Inflammatory macrophage treated with lipopolysaccharide for 4 hours (primary cell): ENCODE measurements at regions not wholly inside any gene's neighbourhood (a gene's known extent, or its start where the extent isn't known, plus 50 kb on each side); places are given as distances from the start of the nearest gene placed in this dataset.

Experiments used
- DNase-seq: peaks from one replicate; pipeline ENCODE4 v3.0.0-alpha.2; 2020

DNA sequence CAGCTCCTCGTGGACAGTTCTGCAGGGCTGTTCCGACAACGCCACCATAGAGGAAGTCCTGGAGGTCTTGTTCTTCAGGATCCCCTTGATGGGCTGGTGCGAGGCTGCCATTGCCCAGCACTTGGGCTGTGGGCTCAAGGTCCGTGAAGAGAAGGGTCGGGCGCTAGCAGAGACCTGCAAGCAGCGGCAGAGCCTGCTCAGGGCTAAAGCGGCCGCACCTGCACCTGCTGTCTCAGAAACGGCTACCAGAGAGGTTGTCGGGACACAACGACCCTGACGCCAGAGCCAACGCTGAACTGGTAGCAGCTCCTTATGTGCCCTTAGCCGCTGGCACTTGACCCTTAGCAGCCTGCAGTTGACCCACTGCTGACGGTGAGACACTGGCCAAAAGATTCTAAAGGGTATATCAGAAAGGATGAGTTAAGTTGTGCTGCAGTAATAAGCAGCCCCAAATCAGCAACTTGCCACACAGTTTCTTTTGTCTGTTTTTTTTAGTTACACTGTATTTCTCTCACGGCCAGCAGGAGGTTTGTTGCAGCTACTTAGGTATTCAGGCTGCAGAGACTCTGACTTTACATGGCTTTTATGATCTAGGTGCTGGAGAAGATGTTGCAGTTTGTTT is 55.5 kb upstream of the ST6GAL2 start:
- DNase-seq: no peak

- DNase-seq: no peak
Measured at GRCh38 chr2:106943468-106944200, 57.7 kb upstream of the ST6GAL2 start.

DNA sequence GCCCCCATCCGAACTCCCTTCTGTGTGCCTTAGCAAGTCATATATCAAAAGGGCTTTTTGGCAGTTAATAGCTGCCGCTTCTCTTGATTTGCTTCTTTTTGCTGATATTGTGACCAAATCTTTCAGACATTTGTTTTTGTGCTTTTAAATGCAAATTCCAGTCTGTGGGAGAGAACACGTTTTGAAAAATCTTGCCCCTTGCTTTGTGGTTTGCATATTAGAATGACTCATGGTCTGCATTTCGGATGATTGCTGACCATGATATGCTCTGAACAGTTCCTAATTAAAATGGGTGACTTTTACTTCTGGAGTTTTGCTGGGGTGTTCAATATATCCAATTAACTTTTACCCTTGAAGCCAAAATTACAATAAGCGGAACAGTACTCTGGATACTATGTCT is 58.2 kb upstream of the ST6GAL2 start:
- no peak for DNase-seq

DNA sequence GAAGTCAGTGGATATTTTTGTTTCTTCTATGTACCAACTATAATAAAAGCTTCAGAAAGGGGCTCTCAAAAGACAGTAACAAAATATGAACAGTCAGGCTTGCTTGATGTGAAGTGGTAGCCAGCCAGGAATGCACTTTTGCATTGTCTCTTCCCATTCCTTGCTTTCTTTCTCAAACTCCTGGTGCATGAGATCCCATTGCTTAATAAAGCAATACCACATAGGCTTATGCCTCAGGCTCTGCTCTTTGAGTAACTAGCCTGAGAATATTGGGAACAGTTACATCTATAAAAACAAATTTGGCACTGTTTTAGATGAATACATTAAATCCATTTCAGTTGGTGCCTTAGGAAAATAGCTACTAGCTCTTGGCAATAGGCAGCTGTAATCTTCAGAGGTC is 62.6 kb upstream of the ST6GAL2 start:
- DNase-seq: no peak

DNA sequence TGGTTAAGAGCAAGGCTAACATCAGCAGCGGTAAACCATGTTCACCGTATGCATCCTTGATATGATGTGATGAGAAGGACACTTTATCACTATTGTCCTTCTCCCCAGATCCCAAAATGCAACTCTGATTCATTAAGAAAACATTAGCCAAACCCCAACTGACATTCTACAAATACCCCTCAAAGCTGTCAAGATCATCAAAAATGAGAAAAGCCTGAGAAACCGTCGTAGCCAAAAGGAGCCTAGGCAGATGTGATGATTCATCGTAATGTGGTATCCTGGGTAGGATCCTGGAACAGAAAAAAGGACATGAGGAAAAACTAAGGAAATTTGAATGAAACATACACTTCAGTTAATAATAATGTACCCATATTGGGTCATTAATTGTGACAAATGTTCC is 67.3 kb upstream of the ST6GAL2 start:
- DNase-seq: no peak

DNA sequence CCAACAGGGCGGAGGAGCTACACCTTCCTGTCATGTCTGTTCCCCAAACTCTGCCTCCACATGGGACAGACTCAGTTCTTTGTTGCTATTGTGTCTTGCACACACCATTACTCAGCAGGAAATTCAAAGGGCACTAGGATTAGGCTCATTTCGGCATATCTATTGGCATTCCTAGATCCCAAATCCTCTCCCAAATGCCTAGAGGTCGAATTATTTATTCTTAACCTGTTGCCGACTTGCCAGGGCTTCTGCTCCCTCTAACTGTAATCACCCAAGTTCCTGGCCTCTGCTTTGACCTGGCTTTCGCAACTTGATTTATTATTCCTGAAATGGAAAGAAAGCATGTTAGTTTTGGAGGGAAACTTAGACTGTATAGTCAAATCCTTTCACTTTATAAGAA is 67.8 kb upstream of the ST6GAL2 start:
- DNase-seq: no peak

GRCh38 chr2:106954304-106954703 is 68.3 kb upstream of the ST6GAL2 start:
- DNase-seq: no peak

- DNase-seq: no peak
Measured at GRCh38 chr2:106956416-106956815, 70.4 kb upstream of the ST6GAL2 start.

DNA sequence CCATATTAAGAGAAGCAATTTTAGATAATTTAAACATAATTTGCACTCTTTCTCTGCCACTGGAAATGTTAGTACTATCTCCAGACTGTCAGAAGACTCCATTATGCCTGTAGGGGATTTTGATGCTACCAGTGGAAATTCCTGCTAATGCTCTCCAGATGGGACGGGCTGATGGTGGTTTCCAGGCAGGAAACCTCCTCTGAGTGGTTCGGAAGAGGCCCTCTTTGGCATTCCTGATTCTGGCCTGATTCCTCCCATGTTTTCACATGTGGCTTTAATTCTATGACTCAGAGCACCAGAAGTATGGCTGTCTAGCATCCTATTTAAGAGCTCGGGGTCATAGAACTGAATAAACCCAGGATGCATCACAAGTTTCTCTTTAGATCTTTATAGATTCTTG is 70.9 kb upstream of the ST6GAL2 start:
- DNase-seq: no peak

DNA sequence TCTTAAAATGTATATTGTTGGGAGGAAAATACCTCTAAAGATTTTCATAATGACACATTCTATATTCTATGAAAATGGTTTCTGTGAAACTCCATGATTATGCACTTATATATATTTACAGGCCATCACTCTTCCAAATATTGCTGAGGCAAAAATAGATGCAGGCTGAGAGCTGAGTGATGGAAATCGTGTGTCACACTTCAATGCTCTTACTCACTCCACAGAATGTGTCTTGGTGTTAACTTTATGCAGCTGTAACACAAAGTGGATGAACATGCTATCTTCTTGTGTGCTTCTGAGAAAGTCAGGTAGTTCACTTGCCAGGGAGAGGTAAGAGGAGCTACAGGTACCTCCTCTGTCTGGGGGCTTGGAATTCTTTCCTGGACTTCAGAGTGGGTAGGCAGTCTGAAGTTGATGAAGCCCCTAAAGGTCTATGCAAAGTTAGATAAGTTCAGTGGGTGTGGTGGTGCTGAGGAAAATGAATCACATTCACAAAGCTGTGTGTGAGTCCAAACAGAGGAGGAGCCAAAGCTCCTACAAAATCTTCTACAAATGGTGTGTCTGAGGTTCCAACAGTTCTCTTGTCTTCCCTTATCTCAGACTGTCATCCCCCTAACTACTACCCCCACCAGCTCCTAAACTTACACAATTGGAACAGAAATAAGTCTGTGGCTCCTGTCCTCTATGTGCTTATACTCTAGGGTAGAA is 74.2 kb upstream of the ST6GAL2 start:
- DNase-seq: no peak

GRCh38 chr2:106960683-106961161 is 74.8 kb upstream of the ST6GAL2 start:
- no peak for DNase-seq

DNA sequence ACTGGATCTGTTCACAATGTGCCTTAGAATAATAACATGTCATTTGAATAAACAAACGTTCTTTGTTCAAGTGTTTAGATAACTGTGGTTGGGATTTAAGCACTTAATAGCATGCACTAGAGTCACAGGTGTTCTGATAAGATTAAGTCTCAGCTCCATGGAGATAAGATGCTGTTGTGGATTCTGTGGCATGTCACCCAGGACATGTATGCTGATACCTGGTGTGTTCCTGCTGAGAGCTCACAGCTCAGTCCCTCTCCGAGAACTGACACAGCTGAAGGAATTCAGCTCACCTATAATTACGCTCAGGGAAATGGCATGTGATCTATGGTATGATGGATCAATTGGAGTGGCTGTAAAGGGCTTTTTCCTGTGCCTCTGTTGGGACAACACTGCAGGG is 75.4 kb upstream of the ST6GAL2 start:
- DNase-seq: no peak

- DNase-seq: no peak
Measured at GRCh38 chr2:106963156-106963555, 77.2 kb upstream of the ST6GAL2 start.

DNA sequence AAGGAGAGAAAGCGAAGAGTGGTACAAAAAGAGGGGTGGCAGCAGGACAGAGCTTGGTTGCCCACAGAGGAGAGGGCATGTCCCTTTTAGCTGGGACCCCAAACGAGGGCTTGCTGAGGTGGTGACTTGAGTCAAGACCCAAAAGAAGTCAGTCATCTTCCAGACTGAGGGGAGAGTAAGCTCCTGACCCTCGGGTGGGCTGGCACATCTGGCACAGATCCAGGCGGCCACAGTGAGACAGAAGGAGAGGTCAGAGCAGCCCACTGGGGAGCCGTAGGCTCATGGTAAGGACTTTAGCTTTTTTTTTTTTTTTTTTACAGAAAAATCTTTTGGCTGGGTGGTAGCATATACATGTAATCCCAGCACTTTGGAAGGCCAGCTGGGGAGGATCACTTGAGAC is 77.9 kb upstream of the ST6GAL2 start:
- DNase-seq: no peak

GRCh38 chr2:106965611-106966010 is 79.6 kb upstream of the ST6GAL2 start:
- DNase-seq: no peak

DNA sequence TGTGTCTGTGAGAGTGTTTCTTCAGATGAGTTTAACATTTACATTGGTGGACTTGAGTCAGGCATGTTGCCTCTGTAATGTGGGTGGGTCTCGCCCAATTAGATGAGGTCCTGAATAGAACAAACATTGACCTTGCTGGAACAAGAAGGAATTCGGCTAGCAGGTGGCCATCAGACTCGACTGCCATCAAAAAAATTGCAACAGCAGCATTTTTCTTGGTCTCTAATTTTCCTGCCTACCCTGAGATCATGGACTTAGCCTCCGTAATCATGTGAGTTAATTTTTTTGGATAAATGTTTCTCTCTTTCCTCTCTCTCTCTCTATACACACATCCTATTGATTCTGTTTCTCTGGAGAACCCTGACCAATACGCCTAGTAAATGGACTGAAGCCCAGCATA is 83.8 kb upstream of the ST6GAL2 start:
- no peak for DNase-seq

DNA sequence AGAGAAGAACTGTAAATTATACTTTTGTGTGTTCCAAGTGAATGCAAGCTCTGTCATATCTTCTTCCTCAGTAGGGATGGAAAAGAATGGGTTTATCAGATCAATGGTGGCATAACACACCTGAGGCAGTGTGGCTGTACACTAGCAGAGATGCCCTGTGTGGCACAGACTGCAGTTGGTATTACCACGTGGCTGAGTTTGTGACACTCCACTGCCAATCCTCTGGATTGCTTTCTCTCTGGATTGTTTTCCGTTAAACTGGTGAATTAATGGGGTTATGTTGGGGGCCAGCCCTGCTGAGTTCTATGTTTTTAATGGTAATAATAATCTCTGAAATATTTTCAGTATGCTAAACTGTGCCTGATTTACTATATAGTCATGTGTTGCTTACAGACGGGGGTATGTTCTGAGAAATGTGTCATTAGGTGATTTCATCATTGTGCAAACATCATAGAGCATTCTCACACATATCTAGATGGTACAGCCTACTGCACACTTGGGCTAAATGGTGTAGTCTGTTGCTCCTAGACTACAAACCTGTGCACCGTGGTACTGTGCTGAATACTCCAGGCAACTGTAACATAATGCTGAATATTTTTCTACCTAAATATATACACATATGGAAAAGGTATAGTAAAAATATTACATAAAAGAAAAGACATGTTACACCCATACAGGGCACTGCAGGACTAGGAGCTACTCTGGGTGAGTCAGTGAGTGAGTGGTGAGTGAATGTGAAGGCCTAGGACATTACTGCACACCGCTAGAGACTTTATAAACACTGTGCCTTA is 84.7 kb upstream of the ST6GAL2 start:
- DNase-seq: no peak

DNA sequence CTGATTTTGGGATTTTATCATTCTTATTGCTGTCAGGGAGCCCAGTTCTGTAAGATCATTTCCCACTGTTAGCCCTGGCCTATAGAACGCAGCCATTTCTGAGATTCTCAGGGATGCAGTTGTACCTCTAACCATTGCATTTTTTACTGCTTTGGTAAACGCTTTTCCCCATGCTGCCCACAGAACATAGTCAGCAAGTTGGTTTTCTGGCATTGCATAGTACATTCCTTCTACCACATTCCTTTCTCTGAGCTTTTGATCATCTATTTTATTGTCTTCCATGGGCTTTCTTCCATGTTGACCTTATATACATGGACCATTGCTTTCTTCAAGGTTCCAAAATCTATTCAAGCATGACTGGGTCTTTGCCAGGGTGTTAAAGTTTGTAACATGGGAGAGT is 86.8 kb upstream of the ST6GAL2 start:
- DNase-seq: no peak

DNA sequence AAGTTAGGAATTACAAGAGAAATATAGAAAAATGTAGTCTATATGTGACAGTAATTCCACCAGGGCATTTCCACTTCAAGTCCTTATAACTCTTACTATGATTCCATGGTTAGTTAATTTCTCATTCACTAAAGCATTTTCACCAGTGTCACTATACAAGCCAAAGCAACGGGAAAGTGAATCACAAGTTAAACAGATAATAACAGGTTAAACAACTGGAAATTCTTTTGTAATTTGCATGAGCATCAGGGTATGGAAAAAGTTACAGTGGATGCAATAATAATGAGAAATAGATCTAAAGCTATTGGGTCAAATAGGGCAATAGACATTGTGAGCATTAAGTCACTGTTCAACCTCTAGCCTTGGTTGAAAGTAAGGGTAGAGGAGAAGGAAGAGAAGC is 88.9 kb upstream of the ST6GAL2 start:
- no peak for DNase-seq

GRCh38 chr2:106975641-106976040 is 89.7 kb upstream of the ST6GAL2 start:
- no peak for DNase-seq

GRCh38 chr2:106976548-106976947 is 90.6 kb upstream of the ST6GAL2 start:
- DNase-seq: no peak

- no peak for DNase-seq
Measured at GRCh38 chr2:106977717-106978116, 91.8 kb upstream of the ST6GAL2 start.

- no peak for DNase-seq
Measured at GRCh38 chr2:106978647-106979046, 92.7 kb upstream of the ST6GAL2 start.
